ENCODE measurements at regions not wholly inside any gene's neighbourhood (a gene's known extent, or its start where the extent isn't known, plus 50 kb on each side); places are given as distances from the start of the nearest gene placed in this dataset.

- Histone ChIP-seq H3K36me3 (no peaks in the 10 kb centered on the region), H3K4me1 (peaks cover 9 to 20% (median 14%) of the 10 kb centered on the region in 4 donors), H3K27ac (peak overlapping the region; percentile 95 to 99 (median 98)), H3K27me3 (no peaks in the 10 kb centered on the region), H3K9me3 (no peaks in the 10 kb centered on the region), H3K4me3 (peak overlapping the region; percentile 51 to 62 (median 59))
- peak; percentile 37 to 86 for DNase-seq
- 0 to 1% (median 1%) methylated on average over 15 of the region's 15 CpGs for WGBS, 5 donors
- intact Hi-C loops (cut with DNase I; ENCODE audit: low total_unique reads) = no loop called here
- TF ChIP-seq POLR2A (IDR thresholded peaks at IDR 0.05) = no peak
- TF ChIP-seq, protein P1, sequence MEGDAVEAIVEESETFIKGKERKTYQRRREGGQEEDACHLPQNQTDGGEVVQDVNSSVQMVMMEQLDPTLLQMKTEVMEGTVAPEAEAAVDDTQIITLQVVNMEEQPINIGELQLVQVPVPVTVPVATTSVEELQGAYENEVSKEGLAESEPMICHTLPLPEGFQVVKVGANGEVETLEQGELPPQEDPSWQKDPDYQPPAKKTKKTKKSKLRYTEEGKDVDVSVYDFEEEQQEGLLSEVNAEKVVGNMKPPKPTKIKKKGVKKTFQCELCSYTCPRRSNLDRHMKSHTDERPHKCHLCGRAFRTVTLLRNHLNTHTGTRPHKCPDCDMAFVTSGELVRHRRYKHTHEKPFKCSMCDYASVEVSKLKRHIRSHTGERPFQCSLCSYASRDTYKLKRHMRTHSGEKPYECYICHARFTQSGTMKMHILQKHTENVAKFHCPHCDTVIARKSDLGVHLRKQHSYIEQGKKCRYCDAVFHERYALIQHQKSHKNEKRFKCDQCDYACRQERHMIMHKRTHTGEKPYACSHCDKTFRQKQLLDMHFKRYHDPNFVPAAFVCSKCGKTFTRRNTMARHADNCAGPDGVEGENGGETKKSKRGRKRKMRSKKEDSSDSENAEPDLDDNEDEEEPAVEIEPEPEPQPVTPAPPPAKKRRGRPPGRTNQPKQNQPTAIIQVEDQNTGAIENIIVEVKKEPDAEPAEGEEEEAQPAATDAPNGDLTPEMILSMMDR (IDR thresholded peaks at IDR 0.05) = peak in 2 of 7 experiments; percentile 19 to 56
These were observed 90.7 kb upstream of the ARID1B start for GRCh38 chr6:156686301-156686994.

GRCh38 chr6:156685823-156686222 lies 91.4 kb upstream of the ARID1B start:
- 13 to 16% (median 13%) methylated on average over 4 of the region's 4 CpGs for WGBS, 5 donors

DNA sequence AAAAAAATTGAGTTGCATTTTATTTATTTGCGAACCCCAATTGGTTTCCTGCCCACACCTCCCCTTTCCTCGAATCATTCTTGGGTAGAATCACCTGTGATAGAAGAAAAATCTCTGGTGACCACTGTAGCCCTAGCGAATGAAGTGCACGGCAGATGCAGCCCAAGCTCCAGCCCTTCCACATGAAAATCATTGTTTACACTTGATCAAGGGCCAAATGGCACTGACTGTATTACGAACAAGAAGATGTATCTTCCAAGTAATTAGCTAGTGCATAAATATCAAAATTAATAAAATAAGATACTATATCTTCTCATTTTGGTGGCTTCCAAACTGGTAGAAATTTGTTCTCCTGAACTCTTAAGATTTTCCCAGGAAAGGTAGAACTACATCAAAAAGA lies 93.4 kb upstream of the ARID1B start:
- H3K27me3 ChIP-seq = no peaks in the 10 kb centered on the region
- intact Hi-C loops (cut with DNase I; ENCODE audit: low total_unique reads) = no loop called here
- H3K9me3 ChIP-seq = no peaks in the 10 kb centered on the region
- H3K36me3 ChIP-seq = no peaks in the 10 kb centered on the region
- no peak overlapping the region for H3K27ac ChIP-seq
- H3K4me3 ChIP-seq = no peak overlapping the region
- peaks cover 9 to 20% (median 14%) of the 10 kb centered on the region in 4 donors for H3K4me1 ChIP-seq
- no peak for DNase-seq
- TF ChIP-seq, protein P1 (IDR thresholded peaks at IDR 0.05) = no peak
- no peak for TF ChIP-seq EP300 (IDR thresholded peaks at IDR 0.05)
- no peak for TF ChIP-seq POLR2AphosphoS5 (IDR thresholded peaks at IDR 0.05)
- no peak for TF ChIP-seq POLR2A (IDR thresholded peaks at IDR 0.05)
- WGBS, 5 donors = 79 to 88% (median 85%) methylated on average over 5 of the region's 5 CpGs

More at GRCh38 chr6:156685823-156686222, 91.4 kb upstream of the ARID1B start:
- H3K4me1 ChIP-seq = peaks cover 9 to 20% (median 14%) of the 10 kb centered on the region in 4 donors
- intact Hi-C loops (cut with DNase I; ENCODE audit: low total_unique reads) = no loop called here
- no peaks in the 10 kb centered on the region for H3K9me3 ChIP-seq
- H3K36me3 ChIP-seq = no peaks in the 10 kb centered on the region
- peak overlapping the region; percentile 51 to 62 (median 59) for H3K4me3 ChIP-seq
- no peak for DNase-seq
- H3K27me3 ChIP-seq = no peaks in the 10 kb centered on the region
- TF ChIP-seq, protein P1 (IDR thresholded peaks at IDR 0.05) = no peak
- TF ChIP-seq EP300 (IDR thresholded peaks at IDR 0.05) (no peak), POLR2AphosphoS5 (IDR thresholded peaks at IDR 0.05) (no peak), POLR2A (IDR thresholded peaks at IDR 0.05) (no peak)
- H3K27ac ChIP-seq = peak overlapping the region in 4 of 5 donors; percentile 96 to 99 (median 98)

GRCh38 chr6:156676721-156677120 lies 100.5 kb upstream of the ARID1B start:
- H3K4me1 ChIP-seq = no peaks in the 10 kb centered on the region
- 78 to 96% (median 89%) methylated on average over 2 of the region's 2 CpGs for WGBS, 5 donors
- intact Hi-C loops (cut with DNase I; ENCODE audit: low total_unique reads) = no loop called here

More at GRCh38 chr6:156676721-156677120, 100.5 kb upstream of the ARID1B start:
- Histone ChIP-seq H3K27ac (no peak overlapping the region), H3K9me3 (peaks cover 0 to 21% (median 14%) of the 10 kb centered on the region in 4 donors), H3K4me3 (no peak overlapping the region), H3K27me3 (no peaks in the 10 kb centered on the region), H3K36me3 (no peaks in the 10 kb centered on the region)
- no peak for DNase-seq
- TF ChIP-seq POLR2A (IDR thresholded peaks at IDR 0.05) = no peak
- TF ChIP-seq POLR2AphosphoS5 (IDR thresholded peaks at IDR 0.05) = no peak
- TF ChIP-seq, protein P1 (IDR thresholded peaks at IDR 0.05) = no peak
- TF ChIP-seq EP300 (IDR thresholded peaks at IDR 0.05) = no peak

Measured in stomach (tissue), 8 donors.